ENCODE measurements at regions not wholly inside any gene's neighbourhood (a gene's known extent, or its start where the extent isn't known, plus 50 kb on each side); places are given as distances from the start of the nearest gene placed in this dataset.

DNA sequence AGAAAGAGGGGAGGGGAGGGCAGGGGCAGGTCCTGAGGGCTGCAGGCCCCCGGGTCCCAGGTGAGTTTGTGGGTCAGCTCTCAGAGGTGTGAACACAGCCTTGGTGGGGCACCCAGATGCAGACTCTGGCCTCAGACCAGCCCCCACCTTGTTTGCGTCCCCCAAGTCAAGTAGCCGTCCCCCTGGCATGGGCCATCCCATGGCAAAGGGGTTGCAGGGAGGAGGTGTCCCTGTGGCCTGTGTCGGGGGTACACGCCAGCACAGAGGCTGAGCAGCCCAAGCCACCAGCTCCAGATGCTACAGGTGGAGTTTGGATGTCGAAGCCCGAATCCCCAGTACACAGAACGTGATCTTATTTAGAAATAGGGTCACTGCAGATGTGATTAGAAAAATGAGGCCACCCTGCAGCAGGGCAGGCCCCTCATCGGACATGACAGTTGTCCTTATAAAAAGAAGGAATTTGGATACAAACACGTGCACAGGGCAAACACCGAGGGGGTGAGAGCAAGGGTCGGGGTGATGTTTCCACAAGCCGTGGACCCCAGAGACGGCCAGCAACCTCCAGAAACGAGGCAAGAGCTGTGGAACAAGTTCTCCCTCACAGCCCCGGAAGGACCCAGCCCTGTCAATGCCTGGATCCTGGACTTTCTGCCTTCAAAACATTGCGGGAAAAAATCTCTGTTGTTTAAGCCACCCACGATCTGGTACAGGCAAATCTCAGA is 141.2 kb upstream of the C14orf180 start:
- no peaks in the 10 kb centered on the region for H4K20me1 ChIP-seq (ENCODE audit: insufficient read depth)
- no peak overlapping the region for H3K27ac ChIP-seq (ENCODE audit: low read depth, low read length)
- BruUV-seq (replicated peaks), result no TSS peak
- ATAC-seq (no peak), DNase-seq (ENCODE audit: low read depth, low spot score) (no peak)
- no peaks in the 10 kb centered on the region for H3K9me2 ChIP-seq (ENCODE audit: insufficient read depth)
- POLR2A ChIA-PET, result no interaction called here
- TF ChIP-seq CBX3 (IDR thresholded peaks at IDR 0.05; ENCODE audit: low read depth), result no peak
- TF ChIP-seq RAD21 (IDR thresholded peaks at IDR 0.05; ENCODE audit: low read depth), result no peak
- no peak for TF ChIP-seq POLR2AphosphoS5 (IDR thresholded peaks at IDR 0.05; ENCODE audit: low read depth, low read length)
- no peak for TF ChIP-seq ZNF274 (IDR thresholded peaks at IDR 0.05; ENCODE audit: low read depth, low read length)
- no peak for TF ChIP-seq FOSL1 (IDR thresholded peaks at IDR 0.05; ENCODE audit: low read depth)
- no peak for TF ChIP-seq CEBPB (IDR thresholded peaks at IDR 0.05; ENCODE audit: low read depth)
- TF ChIP-seq ELF1 (IDR thresholded peaks at IDR 0.05; ENCODE audit: borderline replicate concordance, low read depth), result no peak
- TF ChIP-seq, protein P1, sequence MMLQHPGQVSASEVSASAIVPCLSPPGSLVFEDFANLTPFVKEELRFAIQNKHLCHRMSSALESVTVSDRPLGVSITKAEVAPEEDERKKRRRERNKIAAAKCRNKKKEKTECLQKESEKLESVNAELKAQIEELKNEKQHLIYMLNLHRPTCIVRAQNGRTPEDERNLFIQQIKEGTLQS (IDR thresholded peaks at IDR 0.05), result no peak
- TF ChIP-seq EZH2phosphoT487 (IDR thresholded peaks at IDR 0.05; ENCODE audit: borderline replicate concordance), result no peak
- TF ChIP-seq ZFX (IDR thresholded peaks at IDR 0.05), result no peak
- TF ChIP-seq TCF7L2 (IDR thresholded peaks at IDR 0.05; ENCODE audit: borderline replicate concordance, extremely low read depth, insufficient read depth, insufficient read length), result no peak
- TF ChIP-seq EGR1 (IDR thresholded peaks at IDR 0.05; ENCODE audit: low read depth), result no peak
- TF ChIP-seq, protein P2, sequence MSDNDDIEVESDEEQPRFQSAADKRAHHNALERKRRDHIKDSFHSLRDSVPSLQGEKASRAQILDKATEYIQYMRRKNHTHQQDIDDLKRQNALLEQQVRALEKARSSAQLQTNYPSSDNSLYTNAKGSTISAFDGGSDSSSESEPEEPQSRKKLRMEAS (IDR thresholded peaks at IDR 0.05), result no peak
- no peak for TF ChIP-seq SRF (IDR thresholded peaks at IDR 0.05; ENCODE audit: low read depth)
- TF ChIP-seq JUND (IDR thresholded peaks at IDR 0.05), result no peak
- no peak for TF ChIP-seq YY1 (IDR thresholded peaks at IDR 0.05; ENCODE audit: extremely low read depth, insufficient replicate concordance, low read depth, low read length)
- TF ChIP-seq POLR2A (IDR thresholded peaks at IDR 0.05; ENCODE audit: borderline replicate concordance, extremely low read depth, insufficient read depth, insufficient read length), result no peak
- TF ChIP-seq EZH2 (IDR thresholded peaks at IDR 0.05), result no peak
- RAD21 ChIA-PET (ENCODE audit: low non-redundant PET in 1 of 2, low total read pairs in 2 of 2, uncharacterized antibody in 2 of 2, unreplicated experiment in 2 of 2), result no interaction called here
- H2AFZ ChIP-seq (ENCODE audit: low read depth, low read length, poor library complexity, severe bottlenecking), result no peak overlapping the region
- peaks cover 19% of the 10 kb centered on the region in 2 experiments for H3K4me1 ChIP-seq (ENCODE audit: control insufficient read depth in 1 of 2, insufficient read depth in 2 of 2, low read length in 2 of 2)
- H3K4me2 ChIP-seq (ENCODE audit: low read length), result no peak overlapping the region
- intact Hi-C loops (cut with micrococcal nuclease), result no loop called here
- H3K36me3 ChIP-seq (ENCODE audit: control insufficient read depth in 1 of 2, insufficient read depth in 2 of 2, low read length in 2 of 2), result no peaks in the 10 kb centered on the region
- H3K79me2 ChIP-seq (ENCODE audit: insufficient read depth, low read length), result no peaks in the 10 kb centered on the region
- no peak overlapping the region for H3K9ac ChIP-seq (ENCODE audit: low read length)
- H3K4me3 ChIP-seq (replicated peaks in 1 of 2; ENCODE audit: low read depth in 1 of 2, low read length in 2 of 2), result no peak overlapping the region
- no peaks in the 10 kb centered on the region for H3K9me3 ChIP-seq (ENCODE audit: control insufficient read depth in 1 of 2, insufficient read depth in 1 of 2, low read depth in 1 of 2, low read length in 2 of 2)
- CTCF ChIA-PET, result no interaction called here
- no peaks in the 10 kb centered on the region for H3K27me3 ChIP-seq (ENCODE audit: insufficient read depth, low read length)
